HepG2 (cell line): ENCODE measurements at regions not wholly inside any gene's neighbourhood (a gene's known extent, or its start where the extent isn't known, plus 50 kb on each side); places are given as distances from the start of the nearest gene placed in this dataset.

Experiments
- ATF4 ChIP-seq, 2 experiments: fragments of 450-650 bp in 1 of 2; sonication (generic) in 1 of 2; formaldehyde crosslinking; IDR thresholded peaks; 2 replicates each; pipeline versions ENCODE4 v1.5.0 to v1.8.0; 2020 to 2022; ENCODE audit warnings: mild to moderate bottlenecking in 1 of 2, missing genetic modification reagents in 1 of 2
- BCL3 ChIP-seq: sonication (generic); formaldehyde crosslinking; IDR thresholded peaks from 2 replicates; pipeline ENCODE4 v1.5.1; 2020; ENCODE audit warnings: mild to moderate bottlenecking, missing genetic modification reagents, moderate library complexity
- BRF2 ChIP-seq: sonication (generic); formaldehyde crosslinking; IDR thresholded peaks from 2 replicates; pipeline ENCODE4 v1.8.1; 2022; ENCODE audit warnings: mild to moderate bottlenecking, missing genetic modification reagents
- TF ChIP-seq, protein P1 (sequence below): IDR thresholded peaks from 2 replicates; pipeline ENCODE4 v1.4.0; 2020; ENCODE audit warnings: mild to moderate bottlenecking, missing genetic modification reagents
- TF ChIP-seq, protein P2 (sequence below): sonication (generic); formaldehyde crosslinking; IDR thresholded peaks from 2 replicates; pipeline ENCODE4 v1.4.0; 2020; ENCODE audit warnings: mild to moderate bottlenecking, missing genetic modification reagents

DNA sequence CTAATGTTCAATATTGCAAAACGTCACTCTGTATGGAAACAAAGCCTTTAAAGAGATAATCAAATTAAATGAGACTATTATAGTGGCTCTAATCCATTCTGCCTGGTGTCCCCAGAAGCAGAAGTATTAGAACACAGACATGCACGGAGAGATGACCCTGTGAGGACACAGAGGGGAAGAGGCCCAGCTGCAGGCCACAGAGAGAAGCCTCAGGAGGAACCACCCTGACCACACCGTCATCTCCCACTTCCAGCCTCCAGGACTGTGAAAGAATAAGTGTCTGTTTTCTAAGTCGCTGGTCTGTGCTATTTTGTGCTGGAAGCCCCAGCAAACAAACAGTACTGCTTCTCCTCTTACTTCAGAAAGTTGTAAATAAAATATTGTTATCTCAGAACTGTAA is 283.5 kb upstream of the ADARB2 start (continued):
- TF ChIP-seq, protein P1, sequence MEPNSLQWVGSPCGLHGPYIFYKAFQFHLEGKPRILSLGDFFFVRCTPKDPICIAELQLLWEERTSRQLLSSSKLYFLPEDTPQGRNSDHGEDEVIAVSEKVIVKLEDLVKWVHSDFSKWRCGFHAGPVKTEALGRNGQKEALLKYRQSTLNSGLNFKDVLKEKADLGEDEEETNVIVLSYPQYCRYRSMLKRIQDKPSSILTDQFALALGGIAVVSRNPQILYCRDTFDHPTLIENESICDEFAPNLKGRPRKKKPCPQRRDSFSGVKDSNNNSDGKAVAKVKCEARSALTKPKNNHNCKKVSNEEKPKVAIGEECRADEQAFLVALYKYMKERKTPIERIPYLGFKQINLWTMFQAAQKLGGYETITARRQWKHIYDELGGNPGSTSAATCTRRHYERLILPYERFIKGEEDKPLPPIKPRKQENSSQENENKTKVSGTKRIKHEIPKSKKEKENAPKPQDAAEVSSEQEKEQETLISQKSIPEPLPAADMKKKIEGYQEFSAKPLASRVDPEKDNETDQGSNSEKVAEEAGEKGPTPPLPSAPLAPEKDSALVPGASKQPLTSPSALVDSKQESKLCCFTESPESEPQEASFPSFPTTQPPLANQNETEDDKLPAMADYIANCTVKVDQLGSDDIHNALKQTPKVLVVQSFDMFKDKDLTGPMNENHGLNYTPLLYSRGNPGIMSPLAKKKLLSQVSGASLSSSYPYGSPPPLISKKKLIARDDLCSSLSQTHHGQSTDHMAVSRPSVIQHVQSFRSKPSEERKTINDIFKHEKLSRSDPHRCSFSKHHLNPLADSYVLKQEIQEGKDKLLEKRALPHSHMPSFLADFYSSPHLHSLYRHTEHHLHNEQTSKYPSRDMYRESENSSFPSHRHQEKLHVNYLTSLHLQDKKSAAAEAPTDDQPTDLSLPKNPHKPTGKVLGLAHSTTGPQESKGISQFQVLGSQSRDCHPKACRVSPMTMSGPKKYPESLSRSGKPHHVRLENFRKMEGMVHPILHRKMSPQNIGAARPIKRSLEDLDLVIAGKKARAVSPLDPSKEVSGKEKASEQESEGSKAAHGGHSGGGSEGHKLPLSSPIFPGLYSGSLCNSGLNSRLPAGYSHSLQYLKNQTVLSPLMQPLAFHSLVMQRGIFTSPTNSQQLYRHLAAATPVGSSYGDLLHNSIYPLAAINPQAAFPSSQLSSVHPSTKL (CRISPR knock-in tag) = no peak
- TF ChIP-seq BRF2 (CRISPR knock-in tag) (no peak), BCL3 (CRISPR knock-in tag) (no peak), ATF4 (CRISPR knock-in tag; IDR thresholded peaks at IDR 0.05) (no peak)
- TF ChIP-seq, protein P2, sequence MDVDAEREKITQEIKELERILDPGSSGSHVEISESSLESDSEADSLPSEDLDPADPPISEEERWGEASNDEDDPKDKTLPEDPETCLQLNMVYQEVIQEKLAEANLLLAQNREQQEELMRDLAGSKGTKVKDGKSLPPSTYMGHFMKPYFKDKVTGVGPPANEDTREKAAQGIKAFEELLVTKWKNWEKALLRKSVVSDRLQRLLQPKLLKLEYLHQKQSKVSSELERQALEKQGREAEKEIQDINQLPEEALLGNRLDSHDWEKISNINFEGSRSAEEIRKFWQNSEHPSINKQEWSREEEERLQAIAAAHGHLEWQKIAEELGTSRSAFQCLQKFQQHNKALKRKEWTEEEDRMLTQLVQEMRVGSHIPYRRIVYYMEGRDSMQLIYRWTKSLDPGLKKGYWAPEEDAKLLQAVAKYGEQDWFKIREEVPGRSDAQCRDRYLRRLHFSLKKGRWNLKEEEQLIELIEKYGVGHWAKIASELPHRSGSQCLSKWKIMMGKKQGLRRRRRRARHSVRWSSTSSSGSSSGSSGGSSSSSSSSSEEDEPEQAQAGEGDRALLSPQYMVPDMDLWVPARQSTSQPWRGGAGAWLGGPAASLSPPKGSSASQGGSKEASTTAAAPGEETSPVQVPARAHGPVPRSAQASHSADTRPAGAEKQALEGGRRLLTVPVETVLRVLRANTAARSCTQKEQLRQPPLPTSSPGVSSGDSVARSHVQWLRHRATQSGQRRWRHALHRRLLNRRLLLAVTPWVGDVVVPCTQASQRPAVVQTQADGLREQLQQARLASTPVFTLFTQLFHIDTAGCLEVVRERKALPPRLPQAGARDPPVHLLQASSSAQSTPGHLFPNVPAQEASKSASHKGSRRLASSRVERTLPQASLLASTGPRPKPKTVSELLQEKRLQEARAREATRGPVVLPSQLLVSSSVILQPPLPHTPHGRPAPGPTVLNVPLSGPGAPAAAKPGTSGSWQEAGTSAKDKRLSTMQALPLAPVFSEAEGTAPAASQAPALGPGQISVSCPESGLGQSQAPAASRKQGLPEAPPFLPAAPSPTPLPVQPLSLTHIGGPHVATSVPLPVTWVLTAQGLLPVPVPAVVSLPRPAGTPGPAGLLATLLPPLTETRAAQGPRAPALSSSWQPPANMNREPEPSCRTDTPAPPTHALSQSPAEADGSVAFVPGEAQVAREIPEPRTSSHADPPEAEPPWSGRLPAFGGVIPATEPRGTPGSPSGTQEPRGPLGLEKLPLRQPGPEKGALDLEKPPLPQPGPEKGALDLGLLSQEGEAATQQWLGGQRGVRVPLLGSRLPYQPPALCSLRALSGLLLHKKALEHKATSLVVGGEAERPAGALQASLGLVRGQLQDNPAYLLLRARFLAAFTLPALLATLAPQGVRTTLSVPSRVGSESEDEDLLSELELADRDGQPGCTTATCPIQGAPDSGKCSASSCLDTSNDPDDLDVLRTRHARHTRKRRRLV (CRISPR knock-in tag) = no peak
